LNCAP (cell line): ENCODE measurements at regions not wholly inside any gene's neighbourhood (a gene's known extent, or its start where the extent isn't known, plus 50 kb on each side); places are given as distances from the start of the nearest gene placed in this dataset.

Experiments
- CTCF ChIP-seq: fragments of 450-650 bp; IDR thresholded peaks from 2 replicates; pipeline ENCODE4 v1.5.1; 2017; ENCODE audit warnings: mild to moderate bottlenecking

DNA sequence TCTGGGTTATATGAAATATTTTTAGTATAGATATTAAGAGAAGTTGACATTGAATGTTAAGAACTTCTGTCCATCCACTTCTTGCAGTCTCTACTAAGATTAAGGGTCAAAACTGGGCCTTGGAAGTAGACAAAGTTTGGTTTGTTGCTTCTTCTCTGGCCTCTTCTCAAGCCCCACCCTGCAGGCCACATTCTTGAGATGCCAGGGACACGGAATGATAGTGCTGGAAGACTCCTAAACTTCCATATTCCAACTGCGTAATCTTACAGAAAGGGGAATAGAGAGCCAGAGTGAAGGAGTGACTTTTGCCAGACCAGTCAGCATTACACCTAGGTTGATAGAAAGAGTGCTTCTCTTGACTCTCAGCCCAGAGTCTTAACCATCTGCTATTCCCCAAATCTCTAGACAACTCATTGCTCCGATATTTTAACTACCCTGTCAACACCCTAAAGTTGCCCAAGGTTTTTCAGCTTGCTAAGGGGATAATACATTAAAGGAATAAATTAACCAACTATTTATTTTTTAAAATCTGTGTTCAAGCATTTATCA, 136.4 kb upstream of the SYN3 start:
- TF ChIP-seq CTCF: no peak

- no peak for TF ChIP-seq CTCF
These were observed 134.0 kb upstream of the SYN3 start for GRCh38 chr22:33192156-33192555.

DNA sequence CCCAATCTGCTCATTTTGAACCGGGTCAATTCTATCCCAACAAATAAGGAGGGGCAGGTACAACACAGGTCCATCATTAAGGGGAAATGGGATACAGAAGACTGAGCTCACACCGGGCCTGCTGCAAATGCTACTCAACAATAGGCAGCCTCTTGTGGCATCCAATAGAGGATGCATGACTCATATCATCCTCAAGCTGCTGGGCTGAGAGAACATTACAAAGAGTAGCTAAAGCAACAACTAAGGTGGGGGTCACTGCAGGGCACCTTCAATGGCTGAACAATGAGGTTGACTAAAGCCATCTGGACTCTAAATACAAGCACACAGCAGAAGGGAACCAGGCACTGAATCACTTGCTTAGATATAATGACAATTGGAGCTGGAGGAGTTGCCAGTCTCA, 130.1 kb upstream of the SYN3 start:
- no peak for TF ChIP-seq CTCF

- no peak for TF ChIP-seq CTCF
These were observed 128.6 kb upstream of the SYN3 start for GRCh38 chr22:33186816-33187215.

GRCh38 chr22:33180356-33180755, 122.2 kb upstream of the SYN3 start:
- no peak for TF ChIP-seq CTCF

DNA sequence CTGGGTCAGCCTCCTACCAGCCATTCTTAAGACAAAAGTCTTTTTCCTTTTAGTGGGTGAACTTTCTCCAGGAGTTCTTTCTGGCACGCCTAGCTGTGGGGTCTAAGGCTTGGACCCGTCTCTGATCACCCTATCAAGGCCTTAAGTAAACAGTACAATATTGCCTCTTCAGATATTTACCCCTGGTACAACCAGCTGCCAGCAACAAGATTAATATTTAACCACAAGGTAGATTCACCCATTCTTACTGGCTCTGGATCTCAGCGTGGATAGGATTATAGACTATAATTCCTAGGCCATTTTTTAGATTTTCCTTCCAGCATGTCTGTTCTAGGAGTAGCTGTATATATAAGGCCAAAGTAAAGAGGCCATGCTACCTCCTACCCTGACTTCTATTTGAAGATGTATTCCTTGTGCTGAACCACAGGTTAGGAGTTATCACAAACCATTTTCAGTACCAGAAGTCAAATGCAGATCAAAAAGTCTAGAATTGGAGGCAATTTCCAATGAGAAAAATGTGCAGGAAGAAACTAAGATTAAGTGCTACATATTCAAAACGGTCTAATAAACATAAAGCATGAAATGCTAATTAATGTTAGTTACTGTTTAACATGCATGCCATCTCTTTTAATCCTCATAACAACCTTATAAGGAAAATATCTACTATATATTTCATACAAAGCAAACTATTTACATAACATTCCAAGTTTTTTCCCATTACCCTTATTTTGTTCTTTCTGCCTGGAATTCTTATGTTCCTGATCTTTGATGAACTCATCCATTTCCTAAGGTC, 110.0 kb upstream of the SYN3 start:
- TF ChIP-seq CTCF: no peak

DNA sequence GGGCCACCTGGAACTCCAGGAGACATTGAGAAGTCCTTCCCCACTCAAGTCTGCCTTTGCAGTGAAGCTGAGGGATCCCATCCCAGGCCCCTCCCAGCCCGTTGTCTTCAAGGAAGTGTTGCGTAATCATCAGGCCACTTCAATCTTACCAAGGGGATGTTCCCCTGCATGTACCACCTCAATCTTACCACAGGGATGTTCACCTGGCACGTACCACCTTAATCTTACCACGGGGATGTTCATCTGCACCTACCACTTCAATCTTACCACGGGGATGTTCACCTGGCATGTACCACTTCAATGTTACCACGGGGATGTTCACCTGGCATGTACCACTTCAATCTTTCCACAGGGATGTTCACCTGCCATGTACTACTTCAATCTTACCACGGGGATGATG, 108.0 kb upstream of the SYN3 start:
- TF ChIP-seq CTCF: no peak

DNA sequence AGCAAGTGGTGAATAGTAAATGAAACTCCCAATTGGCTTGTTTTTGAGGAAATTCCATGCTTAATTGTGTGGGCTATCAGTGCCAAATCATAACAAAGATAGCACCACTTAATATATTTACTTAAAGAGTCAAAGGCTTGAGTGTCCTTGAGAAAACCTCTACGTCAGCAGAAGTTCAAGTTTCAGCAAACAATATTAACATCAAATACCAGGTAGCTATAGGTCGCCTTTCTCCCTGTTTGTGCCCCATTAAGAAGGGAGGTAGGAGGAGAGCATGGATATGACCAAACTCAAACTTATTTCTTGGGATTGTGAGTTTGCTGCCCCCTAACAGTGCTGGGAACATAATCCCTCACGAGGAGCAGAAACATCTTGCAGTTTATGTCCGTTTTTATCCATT, 105.6 kb upstream of the SYN3 start:
- TF ChIP-seq CTCF: no peak
